ENCODE measurements at regions not wholly inside any gene's neighbourhood (a gene's known extent, or its start where the extent isn't known, plus 50 kb on each side); places are given as distances from the start of the nearest gene placed in this dataset.

DNA sequence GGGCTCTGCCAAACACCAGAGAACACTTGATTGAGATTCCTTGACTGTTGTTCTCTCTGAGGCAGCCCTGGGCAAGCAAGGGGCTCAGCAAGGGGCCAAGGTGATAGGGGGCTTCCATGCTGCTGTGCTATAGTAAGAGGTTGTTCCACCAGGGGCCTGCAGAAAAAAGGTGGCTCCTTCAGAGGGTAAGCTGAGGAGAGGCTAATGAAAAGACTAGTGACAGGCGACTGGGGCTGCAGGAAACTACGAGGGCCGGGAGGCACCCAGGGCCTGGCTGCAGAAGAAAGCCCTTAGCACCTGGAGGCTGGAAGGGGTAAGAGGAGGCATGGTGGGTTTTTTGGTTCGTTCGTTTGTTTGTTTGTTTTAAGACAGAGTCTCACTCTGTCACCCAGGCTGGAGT, 88.0 kb upstream of the CTNNA1 start:
- TF ChIP-seq, protein P1, sequence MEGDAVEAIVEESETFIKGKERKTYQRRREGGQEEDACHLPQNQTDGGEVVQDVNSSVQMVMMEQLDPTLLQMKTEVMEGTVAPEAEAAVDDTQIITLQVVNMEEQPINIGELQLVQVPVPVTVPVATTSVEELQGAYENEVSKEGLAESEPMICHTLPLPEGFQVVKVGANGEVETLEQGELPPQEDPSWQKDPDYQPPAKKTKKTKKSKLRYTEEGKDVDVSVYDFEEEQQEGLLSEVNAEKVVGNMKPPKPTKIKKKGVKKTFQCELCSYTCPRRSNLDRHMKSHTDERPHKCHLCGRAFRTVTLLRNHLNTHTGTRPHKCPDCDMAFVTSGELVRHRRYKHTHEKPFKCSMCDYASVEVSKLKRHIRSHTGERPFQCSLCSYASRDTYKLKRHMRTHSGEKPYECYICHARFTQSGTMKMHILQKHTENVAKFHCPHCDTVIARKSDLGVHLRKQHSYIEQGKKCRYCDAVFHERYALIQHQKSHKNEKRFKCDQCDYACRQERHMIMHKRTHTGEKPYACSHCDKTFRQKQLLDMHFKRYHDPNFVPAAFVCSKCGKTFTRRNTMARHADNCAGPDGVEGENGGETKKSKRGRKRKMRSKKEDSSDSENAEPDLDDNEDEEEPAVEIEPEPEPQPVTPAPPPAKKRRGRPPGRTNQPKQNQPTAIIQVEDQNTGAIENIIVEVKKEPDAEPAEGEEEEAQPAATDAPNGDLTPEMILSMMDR (conservative IDR thresholded peaks at IDR 0.05; ENCODE audit: low read depth, low read length) = no peak
- TF ChIP-seq EZH2phosphoT487 (IDR thresholded peaks at IDR 0.05; ENCODE audit: borderline replicate concordance, low read length) = no peak

Data from PC-3 (cell line).